ENCODE measurements at regions not wholly inside any gene's neighbourhood (a gene's known extent, or its start where the extent isn't known, plus 50 kb on each side); places are given as distances from the start of the nearest gene placed in this dataset.
A peak's percentile ranks its signal among the peaks of the same experiment; 100 is the strongest.
"Not testable (repeated sequence)": the region's sequence is repeated elsewhere in the genome, so short reads cannot be mapped to it uniquely, and the experiment has no call there.

DNA sequence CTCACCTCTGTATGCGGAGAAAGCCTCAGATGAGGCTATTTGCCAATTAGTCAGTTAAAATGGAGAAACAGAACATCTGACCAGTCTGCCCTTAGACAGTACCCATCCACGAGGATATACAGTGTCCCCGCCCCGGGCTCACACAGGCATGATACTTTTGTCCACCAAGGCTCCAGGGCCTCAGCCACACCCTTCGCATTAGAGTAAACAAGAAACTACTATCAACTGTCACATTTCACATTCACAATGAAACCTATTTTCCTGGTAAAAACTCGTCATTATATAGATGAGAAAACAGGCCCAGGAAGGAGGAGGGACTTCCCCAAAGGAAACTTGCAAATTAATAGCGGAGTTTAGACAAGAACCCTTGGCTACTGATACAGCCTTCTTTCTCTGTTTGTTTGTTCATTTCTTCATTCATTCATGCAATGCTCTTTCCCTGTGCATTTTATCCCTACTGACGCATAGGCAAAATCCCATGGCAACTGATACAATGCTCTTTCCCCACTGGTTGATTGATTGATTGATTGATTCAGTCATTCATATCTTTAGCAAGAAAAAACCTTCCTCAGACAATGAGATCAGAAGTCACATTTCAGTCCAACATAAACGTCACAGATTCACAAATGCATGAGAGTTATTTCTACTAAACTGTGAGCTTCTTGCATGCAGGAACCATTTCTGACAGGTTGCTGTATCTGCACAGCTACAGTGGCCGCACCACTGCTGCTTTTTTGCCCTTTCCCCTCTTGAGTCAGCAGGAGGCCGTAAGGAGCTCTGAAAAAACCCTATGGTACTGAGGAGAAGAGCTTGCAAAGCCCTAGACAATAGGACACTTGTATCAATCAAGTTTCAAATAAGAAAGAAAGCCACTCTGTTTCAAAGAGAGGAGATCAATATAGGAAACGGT is 777.1 kb downstream of the RNF144A start:
- TF ChIP-seq SMC3 (conservative IDR thresholded peaks at IDR 0.05; ENCODE audit: poor library complexity), result no peak
- TF ChIP-seq MXI1 (conservative IDR thresholded peaks at IDR 0.05; ENCODE audit: poor library complexity, severe bottlenecking), result no peak
- TF ChIP-seq EZH2 (IDR thresholded peaks at IDR 0.05; ENCODE audit: borderline replicate concordance, insufficient read depth, low read length, poor library complexity, severe bottlenecking), result no peak
- TF ChIP-seq, protein P1, sequence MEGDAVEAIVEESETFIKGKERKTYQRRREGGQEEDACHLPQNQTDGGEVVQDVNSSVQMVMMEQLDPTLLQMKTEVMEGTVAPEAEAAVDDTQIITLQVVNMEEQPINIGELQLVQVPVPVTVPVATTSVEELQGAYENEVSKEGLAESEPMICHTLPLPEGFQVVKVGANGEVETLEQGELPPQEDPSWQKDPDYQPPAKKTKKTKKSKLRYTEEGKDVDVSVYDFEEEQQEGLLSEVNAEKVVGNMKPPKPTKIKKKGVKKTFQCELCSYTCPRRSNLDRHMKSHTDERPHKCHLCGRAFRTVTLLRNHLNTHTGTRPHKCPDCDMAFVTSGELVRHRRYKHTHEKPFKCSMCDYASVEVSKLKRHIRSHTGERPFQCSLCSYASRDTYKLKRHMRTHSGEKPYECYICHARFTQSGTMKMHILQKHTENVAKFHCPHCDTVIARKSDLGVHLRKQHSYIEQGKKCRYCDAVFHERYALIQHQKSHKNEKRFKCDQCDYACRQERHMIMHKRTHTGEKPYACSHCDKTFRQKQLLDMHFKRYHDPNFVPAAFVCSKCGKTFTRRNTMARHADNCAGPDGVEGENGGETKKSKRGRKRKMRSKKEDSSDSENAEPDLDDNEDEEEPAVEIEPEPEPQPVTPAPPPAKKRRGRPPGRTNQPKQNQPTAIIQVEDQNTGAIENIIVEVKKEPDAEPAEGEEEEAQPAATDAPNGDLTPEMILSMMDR (IDR thresholded peaks at IDR 0.05; ENCODE audit: poor library complexity, severe bottlenecking), result no peak
- peak; percentile 28 for TF ChIP-seq POLR2AphosphoS5 (IDR thresholded peaks at IDR 0.05)
- TF ChIP-seq TAF1 (IDR thresholded peaks at IDR 0.05; ENCODE audit: low read depth), result no peak
- peak; percentile 84 for TF ChIP-seq EP300 (conservative IDR thresholded peaks at IDR 0.05; ENCODE audit: poor library complexity, severe bottlenecking)
- TF ChIP-seq REST (IDR thresholded peaks at IDR 0.05; ENCODE audit: borderline replicate concordance), result no peak
- H3K27me3 ChIP-seq (ENCODE audit: insufficient read depth, low read depth, low read length), result no peaks in the 10 kb centered on the region
- H3K9ac ChIP-seq (ENCODE audit: low read length), result peak overlapping the region; percentile 21
- H3K9me3 ChIP-seq (ENCODE audit: low read length), result no peaks in the 10 kb centered on the region
- no peaks in the 10 kb centered on the region for H3F3A ChIP-seq (ENCODE audit: insufficient read depth, low read length, poor library complexity, severe bottlenecking)
- H3K4me2 ChIP-seq (ENCODE audit: low read length), result no peak overlapping the region
- H2AFZ ChIP-seq (ENCODE audit: low read depth, low read length), result peak overlapping the region; percentile 29
- no peaks in the 10 kb centered on the region for H3K79me2 ChIP-seq (replicated peaks; ENCODE audit: insufficient read depth, low read length)
- no peaks in the 10 kb centered on the region for H4K20me1 ChIP-seq (ENCODE audit: insufficient read depth)
- H3K36me3 ChIP-seq (ENCODE audit: insufficient read depth, low read length), result no peaks in the 10 kb centered on the region
- H3K9me2 ChIP-seq (ENCODE audit: insufficient read depth, low read length), result no peaks in the 10 kb centered on the region
- no peak overlapping the region for H3K4me3 ChIP-seq (ENCODE audit: low read length)
- peak overlapping the region; percentile 59 for H3K27ac ChIP-seq (ENCODE audit: low read length)

DNA sequence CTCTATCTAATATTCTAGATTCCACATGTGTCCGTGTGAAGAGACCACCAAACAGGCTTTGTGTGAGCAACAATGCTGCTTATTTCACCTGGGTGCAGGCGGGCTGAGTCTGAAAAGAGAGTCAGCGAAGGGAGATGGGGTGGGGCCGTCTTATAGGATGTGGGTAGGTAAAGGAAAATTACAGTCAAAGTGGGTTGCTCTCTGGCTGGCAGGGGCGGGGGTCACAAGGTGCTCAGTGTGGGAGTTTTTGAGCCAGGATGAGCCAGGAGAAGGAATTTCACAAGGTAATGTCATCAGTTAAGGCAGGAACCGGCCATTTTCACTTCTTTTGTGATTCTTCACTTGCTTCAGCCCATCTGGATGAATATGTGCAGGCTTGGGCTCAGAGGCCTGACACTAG is 779.3 kb downstream of the RNF144A start:
- not testable (repeated sequence) for H3K27ac ChIP-seq (ENCODE audit: low read length); H3K4me2 ChIP-seq (ENCODE audit: low read length); H3K9me2 ChIP-seq (ENCODE audit: insufficient read depth, low read length); H3K9ac ChIP-seq (ENCODE audit: low read length); H3K27me3 ChIP-seq (ENCODE audit: insufficient read depth, low read depth, low read length); H3K4me3 ChIP-seq (ENCODE audit: low read length); H4K20me1 ChIP-seq (ENCODE audit: insufficient read depth); H3K36me3 ChIP-seq (ENCODE audit: insufficient read depth, low read length); H2AFZ ChIP-seq (ENCODE audit: low read depth, low read length); H3K9me3 ChIP-seq (ENCODE audit: low read length); H3F3A ChIP-seq (ENCODE audit: insufficient read depth, low read length, poor library complexity, severe bottlenecking); H3K79me2 ChIP-seq (replicated peaks; ENCODE audit: insufficient read depth, low read length)

Data from neural cell (in vitro differentiated cells).